ENCODE measurements at regions not wholly inside any gene's neighbourhood (a gene's known extent, or its start where the extent isn't known, plus 50 kb on each side); places are given as distances from the start of the nearest gene placed in this dataset.

- no peaks in the 10 kb centered on the region for H3K4me1 ChIP-seq (ENCODE audit: insufficient read depth, poor library complexity, severe bottlenecking)
- H3K9me3 ChIP-seq (ENCODE audit: severe bottlenecking) = peaks cover 7% of the 10 kb centered on the region
- TF ChIP-seq CTCF (IDR thresholded peaks at IDR 0.05; ENCODE audit: poor library complexity, severe bottlenecking) = no peak
- H3K27ac ChIP-seq (ENCODE audit: poor library complexity, severe bottlenecking) = no peak overlapping the region
- no peak for ATAC-seq (ENCODE audit: low read depth)
- H3K4me3 ChIP-seq (ENCODE audit: severe bottlenecking) = no peak overlapping the region
- H3K36me3 ChIP-seq (ENCODE audit: low read depth) = no peaks in the 10 kb centered on the region
- DNase-seq (ENCODE audit: low spot score) = no peak
- H3K27me3 ChIP-seq (ENCODE audit: insufficient read depth, poor library complexity, severe bottlenecking) = no peaks in the 10 kb centered on the region
Observed at GRCh38 chr2:215210082-215210481, 71.7 kb upstream of the ABCA12 start.

- ATAC-seq (ENCODE audit: low read depth) = no peak
Observed at GRCh38 chr2:215207791-215208367, 69.5 kb upstream of the ABCA12 start.

GRCh38 chr2:215207041-215207440, 68.6 kb upstream of the ABCA12 start:
- no peak overlapping the region for H3K4me3 ChIP-seq (ENCODE audit: severe bottlenecking)
- ATAC-seq (ENCODE audit: low read depth) (no peak), DNase-seq (ENCODE audit: low spot score) (no peak)
- no peak for TF ChIP-seq CTCF (IDR thresholded peaks at IDR 0.05; ENCODE audit: poor library complexity, severe bottlenecking)
- H3K27me3 ChIP-seq (ENCODE audit: insufficient read depth, poor library complexity, severe bottlenecking) = no peaks in the 10 kb centered on the region
- no peaks in the 10 kb centered on the region for H3K4me1 ChIP-seq (ENCODE audit: insufficient read depth, poor library complexity, severe bottlenecking)
- H3K27ac ChIP-seq (ENCODE audit: poor library complexity, severe bottlenecking) = no peak overlapping the region
- H3K36me3 ChIP-seq (ENCODE audit: low read depth) = no peaks in the 10 kb centered on the region
- peaks cover 7% of the 10 kb centered on the region for H3K9me3 ChIP-seq (ENCODE audit: severe bottlenecking)

More at GRCh38 chr2:215207791-215208367, 69.5 kb upstream of the ABCA12 start:
- no peaks in the 10 kb centered on the region for H3K4me1 ChIP-seq (ENCODE audit: insufficient read depth, poor library complexity, severe bottlenecking)
- H3K36me3 ChIP-seq (ENCODE audit: low read depth) = no peaks in the 10 kb centered on the region
- TF ChIP-seq CTCF (IDR thresholded peaks at IDR 0.05; ENCODE audit: poor library complexity, severe bottlenecking) = no peak
- H3K27ac ChIP-seq (ENCODE audit: poor library complexity, severe bottlenecking) = no peak overlapping the region
- no peaks in the 10 kb centered on the region for H3K27me3 ChIP-seq (ENCODE audit: insufficient read depth, poor library complexity, severe bottlenecking)
- peaks cover 7% of the 10 kb centered on the region for H3K9me3 ChIP-seq (ENCODE audit: severe bottlenecking)
- no peak overlapping the region for H3K4me3 ChIP-seq (ENCODE audit: severe bottlenecking)
- DNase-seq (ENCODE audit: low spot score) = peak; percentile 42

GRCh38 chr2:215205787-215206186, 67.4 kb upstream of the ABCA12 start:
- Histone ChIP-seq H3K4me3 (ENCODE audit: severe bottlenecking) (no peak overlapping the region), H3K27ac (ENCODE audit: poor library complexity, severe bottlenecking) (no peak overlapping the region), H3K36me3 (ENCODE audit: low read depth) (no peaks in the 10 kb centered on the region), H3K9me3 (ENCODE audit: severe bottlenecking) (peaks cover 7% of the 10 kb centered on the region), H3K4me1 (ENCODE audit: insufficient read depth, poor library complexity, severe bottlenecking) (no peaks in the 10 kb centered on the region), H3K27me3 (ENCODE audit: insufficient read depth, poor library complexity, severe bottlenecking) (no peaks in the 10 kb centered on the region)
- TF ChIP-seq CTCF (IDR thresholded peaks at IDR 0.05; ENCODE audit: poor library complexity, severe bottlenecking) = no peak
- no peak for DNase-seq (ENCODE audit: low spot score)
- no peak for ATAC-seq (ENCODE audit: low read depth)

- H3K27ac ChIP-seq (ENCODE audit: poor library complexity, severe bottlenecking) = no peak overlapping the region
- H3K4me3 ChIP-seq (ENCODE audit: severe bottlenecking) = no peak overlapping the region
- no peak for DNase-seq (ENCODE audit: low spot score)
- no peak for TF ChIP-seq CTCF (IDR thresholded peaks at IDR 0.05; ENCODE audit: poor library complexity, severe bottlenecking)
- H3K36me3 ChIP-seq (ENCODE audit: low read depth) = no peaks in the 10 kb centered on the region
- no peaks in the 10 kb centered on the region for H3K9me3 ChIP-seq (ENCODE audit: severe bottlenecking)
- H3K27me3 ChIP-seq (ENCODE audit: insufficient read depth, poor library complexity, severe bottlenecking) = no peaks in the 10 kb centered on the region
- H3K4me1 ChIP-seq (ENCODE audit: insufficient read depth, poor library complexity, severe bottlenecking) = peaks cover 9% of the 10 kb centered on the region
- ATAC-seq (ENCODE audit: low read depth) = no peak
Observed at GRCh38 chr2:215191477-215191876, 53.1 kb upstream of the ABCA12 start.
